Stimulated activated naive CD8-positive, alpha-beta T cell treated with anti-CD3 and anti-CD28 coated beads, Interleukin-15, amount 100 ng/mL, for 72 hours (primary cell): ENCODE measurements at regions not wholly inside any gene's neighbourhood (a gene's known extent, or its start where the extent isn't known, plus 50 kb on each side); places are given as distances from the start of the nearest gene placed in this dataset.
"Not testable (repeated sequence)": the region's sequence is repeated elsewhere in the genome, so short reads cannot be mapped to it uniquely, and the experiment has no call there.

ENCODE experiments used
- ATAC-seq: fragments of 150-1000 bp; cut with Tn5 transposase; 2 replicates; pipeline ENCODE4 v1.10.0; 2021; ENCODE audit warnings: mild to moderate bottlenecking, moderate library complexity
- DNase-seq, 2 donors: peaks; one replicate each; pipeline ENCODE4 v3.0.0; 2021 to 2022
- H3K27ac Mint-ChIP-seq, 2 donors: one replicate each; pipeline ENCODE4 v1.8.0; 2022; ENCODE audit warnings: mild to moderate bottlenecking in 2 of 2, mixed read lengths in 2 of 2, moderate library complexity in 2 of 2
- H3K27me3 Mint-ChIP-seq: one replicate; pipeline ENCODE4 v1.8.0; 2022; ENCODE audit warnings: mixed read lengths
- H3K4me1 Mint-ChIP-seq: one replicate; pipeline ENCODE4 v1.8.0; 2022; ENCODE audit warnings: mild to moderate bottlenecking, mixed read lengths
- H3K4me3 Mint-ChIP-seq, 2 donors: one replicate each; pipeline ENCODE4 v1.8.0; 2022; ENCODE audit warnings: mild to moderate bottlenecking in 2 of 2, mixed read lengths in 2 of 2, moderate library complexity in 1 of 2
- H3K9me3 Mint-ChIP-seq, 2 donors: one replicate each; pipeline ENCODE4 v1.8.0; 2022; ENCODE audit warnings: mixed read lengths in 2 of 2

- H3K4me1 Mint-ChIP-seq, H3K27ac Mint-ChIP-seq, ATAC-seq, H3K4me3 Mint-ChIP-seq, DNase-seq: not testable (repeated sequence)
- peaks cover 15% of the 10 kb centered on the region in 2 donors for H3K9me3 Mint-ChIP-seq
- peaks cover 21% of the 10 kb centered on the region for H3K27me3 Mint-ChIP-seq
Observed at GRCh38 chr1:41308520-41308919, 52.7 kb upstream of the FOXO6 start.

GRCh38 chr1:41305576-41306363, 55.5 kb upstream of the FOXO6 start:
- H3K27me3 Mint-ChIP-seq, result peaks cover 16% of the 10 kb centered on the region
- no peak overlapping the region for H3K27ac Mint-ChIP-seq
- H3K4me1 Mint-ChIP-seq, result no peaks in the 10 kb centered on the region
- peaks cover 15% of the 10 kb centered on the region in 2 donors for H3K9me3 Mint-ChIP-seq
- no peak for DNase-seq
- no peak for ATAC-seq
- no peak overlapping the region for H3K4me3 Mint-ChIP-seq

DNA sequence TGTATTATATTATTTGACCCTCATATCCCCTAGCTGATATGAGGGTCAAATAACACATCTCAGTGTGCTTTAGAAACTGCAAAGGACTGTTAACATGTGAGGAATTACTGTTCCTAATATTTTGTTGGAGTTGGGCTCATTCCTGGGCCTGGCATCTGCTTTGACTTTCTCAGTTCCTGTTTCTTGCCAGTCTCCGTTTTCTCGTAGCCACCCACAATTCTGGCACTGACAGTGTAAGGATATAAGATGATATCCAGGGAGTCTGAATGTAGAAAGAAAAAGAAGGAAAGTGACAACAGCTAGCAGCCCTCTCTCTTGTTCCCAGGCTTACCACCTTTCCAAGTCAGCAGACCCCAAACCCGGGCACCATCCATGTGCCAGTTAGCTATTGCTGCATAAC, 54.4 kb upstream of the SCMH1 start:
- H3K27ac Mint-ChIP-seq, result no peak overlapping the region
- H3K9me3 Mint-ChIP-seq, result no peaks in the 10 kb centered on the region
- H3K27me3 Mint-ChIP-seq, result peaks cover 12% of the 10 kb centered on the region
- no peaks in the 10 kb centered on the region for H3K4me1 Mint-ChIP-seq
- ATAC-seq, result no peak
- no peak overlapping the region for H3K4me3 Mint-ChIP-seq
- no peak for DNase-seq

DNA sequence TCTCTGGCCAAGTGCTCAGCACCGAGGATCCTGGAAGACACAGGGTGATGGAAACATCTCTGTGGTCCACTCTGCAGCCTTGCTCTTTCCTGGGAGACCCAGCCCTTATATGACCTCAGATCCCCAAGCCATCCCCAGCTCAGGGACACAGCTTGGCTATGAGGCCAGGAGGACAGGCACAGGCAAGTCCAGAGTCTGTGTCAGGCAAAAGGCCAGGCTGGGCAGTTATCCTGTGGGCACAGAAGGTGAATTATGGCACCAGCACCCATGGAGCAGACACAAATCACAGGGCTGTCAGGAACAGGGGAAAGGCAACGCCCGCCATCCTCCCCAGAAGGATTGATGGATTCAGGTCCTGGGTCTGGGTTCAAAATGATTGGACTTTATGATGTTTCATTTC, 52.1 kb upstream of the SCMH1 start:
- peaks cover 35% of the 10 kb centered on the region for H3K27me3 Mint-ChIP-seq
- ATAC-seq, result no peak
- no peaks in the 10 kb centered on the region for H3K4me1 Mint-ChIP-seq
- H3K27ac Mint-ChIP-seq, result peak overlapping the region in 1 of 2 donors; percentile 16
- DNase-seq, result no peak
- H3K4me3 Mint-ChIP-seq, result no peak overlapping the region
- H3K9me3 Mint-ChIP-seq, result no peaks in the 10 kb centered on the region

DNA sequence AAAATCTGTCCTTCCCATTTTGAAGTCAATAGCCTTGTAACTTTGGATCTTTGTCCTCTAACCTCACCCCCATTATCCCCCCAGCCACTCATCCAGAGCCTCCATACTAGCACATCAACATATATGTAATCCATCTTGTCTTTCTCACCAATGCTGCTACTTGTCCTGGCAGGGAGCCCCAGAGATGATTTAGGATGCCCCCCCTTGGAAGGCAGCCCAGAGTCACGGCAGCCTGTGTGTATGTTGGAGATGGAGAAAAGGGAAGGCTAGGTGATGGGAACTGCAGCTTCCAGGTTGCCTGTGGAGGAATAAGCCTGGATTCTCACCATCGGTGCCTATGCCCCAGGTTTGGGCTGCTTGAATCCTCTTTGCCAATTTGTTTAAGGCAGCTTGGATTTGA, 51.7 kb upstream of the SCMH1 start:
- no peaks in the 10 kb centered on the region for H3K4me1 Mint-ChIP-seq
- H3K4me3 Mint-ChIP-seq, result no peak overlapping the region
- H3K9me3 Mint-ChIP-seq, result no peaks in the 10 kb centered on the region
- no peak for ATAC-seq
- H3K27ac Mint-ChIP-seq, result no peak overlapping the region
- DNase-seq, result no peak
- peaks cover 39% of the 10 kb centered on the region for H3K27me3 Mint-ChIP-seq
